GM18873 (cell line): ENCODE measurements at regions not wholly inside any gene's neighbourhood (a gene's known extent, or its start where the extent isn't known, plus 50 kb on each side); places are given as distances from the start of the nearest gene placed in this dataset.

Experiments used
- ATAC-seq: cut with Tn5 transposase; IDR thresholded peaks from one replicate; pipeline ENCODE4 v1.9.1; 2021; ENCODE audit warnings: mild to moderate bottlenecking, moderate library complexity, moderate number of reproducible peaks; ENCODE audit not compliant: unreplicated experiment, low FRiP score

DNA sequence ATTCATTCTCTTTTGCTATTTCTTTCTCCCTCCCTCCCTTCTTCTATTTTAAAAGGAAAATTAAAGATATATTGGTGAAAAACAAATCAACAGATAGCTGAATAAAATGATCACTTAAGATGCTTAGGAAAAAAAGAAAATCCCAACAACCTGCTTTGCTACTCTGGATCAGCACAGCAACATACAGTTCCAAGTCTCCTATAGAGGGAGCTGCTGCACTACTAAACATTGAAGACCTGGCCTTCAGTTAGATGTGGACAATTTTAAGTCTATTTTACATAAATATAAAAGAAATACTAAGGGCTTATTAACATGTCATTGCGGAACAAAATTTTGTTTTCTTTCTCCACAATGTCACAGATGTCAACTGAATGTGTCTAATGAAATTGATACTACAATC, 226.4 kb downstream of the MAGEB5 start:
- ATAC-seq, result no peak

DNA sequence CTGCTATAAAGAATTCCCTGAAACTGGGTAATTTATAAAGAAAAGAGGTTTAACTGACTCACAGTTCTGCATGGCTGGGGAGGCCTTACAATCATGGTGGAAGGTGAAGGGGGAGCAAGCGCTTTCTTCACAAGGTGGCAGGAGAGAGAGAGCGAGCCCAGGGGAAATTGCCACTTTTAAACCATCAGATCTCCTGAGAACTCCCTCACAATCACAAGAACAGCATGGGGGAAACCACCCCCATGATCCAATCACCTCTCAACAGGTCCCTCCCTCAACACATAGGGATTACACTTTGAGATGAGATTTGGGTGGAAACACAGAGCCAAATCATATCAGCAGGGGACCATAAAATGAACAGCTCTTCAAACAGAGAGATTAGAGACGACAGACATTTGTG, 198.6 kb downstream of the MAGEB5 start:
- ATAC-seq, result no peak

- no peak for ATAC-seq
Observed at GRCh38 chrX:26411045-26411444, 195.1 kb downstream of the MAGEB5 start.

DNA sequence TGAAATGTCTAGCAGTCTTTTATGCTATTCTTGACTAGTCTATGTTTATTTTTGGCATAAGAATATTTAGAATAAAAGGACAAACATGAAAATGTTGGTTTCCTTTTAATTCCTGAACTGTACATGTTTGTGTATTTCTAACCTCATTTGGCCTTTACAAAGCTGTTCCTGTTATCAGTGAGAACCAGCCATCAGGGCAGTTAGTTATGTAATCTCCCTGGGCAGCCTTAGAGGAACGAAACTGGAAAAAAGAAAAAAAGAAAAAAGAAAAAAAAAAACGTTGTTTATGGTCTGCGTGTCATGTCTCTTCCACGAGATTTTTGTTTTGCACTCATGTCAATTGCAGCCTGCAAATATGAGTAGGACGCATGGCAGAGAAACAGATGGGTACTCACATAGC, 193.7 kb downstream of the MAGEB5 start:
- ATAC-seq, result no peak

DNA sequence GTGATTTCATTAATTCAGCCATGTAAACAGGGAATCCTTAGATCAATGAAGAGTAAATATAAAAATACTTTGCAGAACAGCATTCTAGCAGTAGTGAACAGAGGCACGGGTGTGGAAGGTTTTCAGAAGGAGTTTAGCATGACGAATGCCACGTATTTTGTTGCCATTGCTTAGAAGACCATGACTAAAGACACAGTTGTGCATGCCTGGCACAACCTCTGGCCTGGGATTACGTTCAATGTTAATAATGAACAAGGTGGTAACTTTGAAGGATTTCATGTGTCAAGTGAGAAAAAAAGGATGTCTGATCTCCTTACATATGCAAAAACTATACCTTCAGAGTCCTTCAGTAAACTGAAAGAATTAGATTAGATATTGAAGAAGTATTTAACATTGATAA, 171.9 kb downstream of the MAGEB5 start:
- ATAC-seq, result no peak

GRCh38 chrX:26376037-26376708, 160.2 kb downstream of the MAGEB5 start:
- ATAC-seq, result no peak

GRCh38 chrX:26375346-26375745, 159.4 kb downstream of the MAGEB5 start:
- no peak for ATAC-seq

GRCh38 chrX:26373829-26374228, 157.9 kb downstream of the MAGEB5 start:
- no peak for ATAC-seq

DNA sequence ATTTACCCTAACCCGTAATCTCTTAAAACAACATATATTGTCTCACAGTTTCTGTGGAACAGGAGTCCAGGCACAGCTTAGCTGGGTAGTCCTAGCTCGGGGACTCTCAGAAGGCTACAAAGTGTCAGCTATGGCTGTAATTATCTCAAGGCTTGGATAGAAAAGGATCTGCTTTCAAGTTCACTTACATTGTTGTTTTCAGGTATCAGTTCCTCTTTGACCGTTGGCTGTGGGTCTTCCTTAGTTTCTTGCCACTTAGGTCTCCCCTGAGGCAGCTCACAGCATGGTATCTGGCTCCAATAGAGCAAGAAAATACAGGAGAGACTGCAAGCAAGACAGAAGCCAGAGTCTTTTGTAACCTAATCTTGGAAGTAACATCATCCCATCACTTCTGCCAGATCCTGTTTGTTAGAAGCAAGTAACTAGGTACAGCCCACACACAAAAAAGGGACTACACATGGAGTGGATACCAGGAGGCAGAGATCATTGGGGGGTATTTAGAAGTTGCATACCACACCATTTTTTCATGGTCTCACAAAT, 137.0 kb downstream of the MAGEB5 start:
- no peak for ATAC-seq

DNA sequence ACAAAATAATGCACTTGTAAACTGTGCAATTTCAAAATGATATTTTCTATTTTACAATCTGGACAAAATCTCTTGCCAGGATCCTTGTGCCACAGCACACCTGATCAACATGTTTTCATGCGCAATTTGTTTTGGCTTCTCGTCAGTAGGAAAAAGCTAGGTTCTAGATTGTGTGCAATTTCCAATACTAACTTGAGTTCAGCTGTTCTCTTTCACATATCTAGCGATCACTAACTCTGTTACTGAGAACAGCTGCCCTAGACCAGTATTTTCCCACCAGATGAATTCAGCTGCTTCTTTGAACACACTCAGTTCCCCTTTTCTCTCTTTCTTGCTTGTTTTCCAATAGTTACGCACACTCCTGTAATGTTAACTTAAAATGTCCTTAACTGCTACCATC, 131.2 kb downstream of the MAGEB5 start:
- ATAC-seq, result no peak

DNA sequence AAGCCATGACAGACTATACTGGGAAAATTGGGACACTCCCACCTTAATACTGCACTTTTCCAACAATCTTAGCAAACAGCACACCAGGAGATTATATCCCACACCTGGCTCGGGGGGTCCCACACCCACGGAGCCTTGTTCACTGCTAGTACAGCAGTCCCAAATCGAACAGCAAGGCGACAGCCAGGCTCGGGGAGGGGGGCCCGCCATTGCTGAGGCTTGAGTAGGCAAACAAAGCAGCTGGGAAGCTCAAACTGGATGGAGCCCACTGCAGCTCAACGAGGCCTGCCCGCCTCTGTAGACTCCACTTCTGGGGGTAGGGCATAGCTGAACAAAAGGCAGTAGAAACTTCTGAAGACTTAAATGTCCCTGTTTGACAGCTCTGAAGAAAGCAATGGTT, 118.3 kb downstream of the MAGEB5 start:
- ATAC-seq, result no peak

DNA sequence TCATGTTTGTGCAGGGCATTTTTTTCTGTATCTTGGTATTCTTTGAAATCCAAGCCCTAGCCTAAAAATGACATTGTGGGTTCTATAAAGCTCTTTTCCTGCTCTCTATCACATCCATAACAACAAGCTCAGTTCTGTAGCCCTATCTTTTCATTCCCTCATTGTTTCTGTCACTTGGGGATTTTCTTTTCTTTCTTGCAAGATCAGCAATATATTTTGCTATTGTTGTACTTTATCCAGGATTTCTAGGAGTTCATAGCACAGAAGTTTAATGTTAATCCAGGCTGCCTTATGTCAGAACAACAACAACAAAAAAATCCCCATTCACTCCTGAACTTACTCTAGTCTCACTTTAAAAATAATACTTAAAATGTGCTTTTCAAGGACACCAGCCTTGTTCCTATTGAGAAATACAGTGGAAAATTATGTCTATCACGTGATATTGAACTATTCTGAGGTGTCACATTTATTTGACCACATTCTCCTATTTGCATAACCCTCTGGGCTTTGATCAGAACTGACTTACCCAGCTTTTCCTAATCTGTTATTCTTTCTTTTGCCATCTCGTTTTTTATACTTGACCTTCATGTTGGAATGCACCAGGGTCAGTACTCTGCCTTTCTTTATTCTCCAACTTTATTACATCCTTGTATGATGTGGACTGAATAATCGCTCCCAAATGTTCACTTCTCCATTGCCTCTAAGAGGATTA, 112.8 kb downstream of the MAGEB5 start:
- no peak for ATAC-seq

DNA sequence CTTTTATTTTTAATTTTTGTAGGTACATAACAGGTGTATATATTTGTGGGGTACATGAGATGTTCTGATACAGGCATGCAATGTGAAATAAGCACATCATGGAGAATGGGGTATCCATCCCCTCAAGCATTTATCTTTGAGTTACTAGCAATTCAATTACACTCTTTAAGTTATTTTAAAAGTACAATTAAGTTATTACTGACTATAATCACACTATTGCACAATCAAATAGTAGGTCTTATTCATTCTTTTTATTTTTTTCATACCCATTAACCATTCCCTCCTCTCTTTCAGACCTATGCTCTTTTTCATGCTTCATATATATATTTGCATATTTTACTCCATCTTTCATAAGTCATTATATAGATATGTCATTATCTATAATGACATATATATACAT, 93.3 kb downstream of the MAGEB5 start:
- ATAC-seq, result no peak

DNA sequence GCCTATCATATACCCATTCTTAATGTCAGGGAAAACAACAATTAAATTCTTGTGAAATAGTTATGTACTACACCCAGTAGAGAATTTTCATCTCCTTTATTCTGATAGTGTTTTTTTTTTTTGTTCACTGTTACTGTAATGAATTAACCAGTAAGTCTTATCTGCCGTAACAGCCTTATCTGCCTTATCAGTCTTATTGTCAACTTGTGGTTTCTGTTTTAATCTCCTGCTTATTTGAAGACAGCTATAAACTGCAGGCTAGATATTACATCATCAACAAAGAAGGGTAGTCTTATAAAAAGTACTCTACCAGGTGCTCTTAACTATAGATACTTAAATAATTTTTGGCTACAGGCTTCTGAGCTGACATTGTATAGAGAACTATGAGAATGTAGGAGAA, 79.5 kb downstream of the MAGEB5 start:
- ATAC-seq, result no peak

GRCh38 chrX:26286836-26287235, 70.9 kb downstream of the MAGEB5 start:
- ATAC-seq, result no peak
